AG09319 (cell line): ENCODE measurements at regions not wholly inside any gene's neighbourhood (a gene's known extent, or its start where the extent isn't known, plus 50 kb on each side); places are given as distances from the start of the nearest gene placed in this dataset.
"Not testable (repeated sequence)": the region's sequence is repeated elsewhere in the genome, so short reads cannot be mapped to it uniquely, and the experiment has no call there.

ENCODE experiments used
- DNase-seq: peaks from one replicate; pipeline ENCODE4 v3.0.0-alpha.2; 2010; ENCODE audit warnings: low read depth; ENCODE audit errors: extremely low read depth
- CTCF ChIP-seq: IDR thresholded peaks from 2 replicates; pipeline ENCODE4 v1.5.1; 2011; ENCODE audit warnings: low read depth, mild to moderate bottlenecking, inconsistent platforms, low read length, moderate library complexity

- DNase-seq = no peak
- no peak for TF ChIP-seq CTCF
These were observed 895.6 kb upstream of the ANO3 start for GRCh38 chr11:25436326-25436725.

- no peak for DNase-seq
- TF ChIP-seq CTCF = no peak
These were observed 890.5 kb upstream of the ANO3 start for GRCh38 chr11:25441421-25441820.

- no peak for TF ChIP-seq CTCF
- no peak for DNase-seq
These were observed 882.8 kb upstream of the ANO3 start for GRCh38 chr11:25449091-25449490.

- no peak for DNase-seq
- no peak for TF ChIP-seq CTCF
These were observed 878.5 kb upstream of the ANO3 start for GRCh38 chr11:25453471-25453870.

GRCh38 chr11:25456211-25456610 is 875.7 kb upstream of the ANO3 start:
- TF ChIP-seq CTCF = no peak
- DNase-seq = no peak

GRCh38 chr11:25483915-25484635 is 847.9 kb upstream of the ANO3 start:
- DNase-seq = no peak
- TF ChIP-seq CTCF = no peak

- DNase-seq = no peak
- no peak for TF ChIP-seq CTCF
These were observed 846.6 kb upstream of the ANO3 start for GRCh38 chr11:25485315-25485714.

- DNase-seq = not testable (repeated sequence)
These were observed 845.6 kb upstream of the ANO3 start for GRCh38 chr11:25486338-25486737.

GRCh38 chr11:25488176-25488575 is 843.8 kb upstream of the ANO3 start:
- DNase-seq = not testable (repeated sequence)

- not testable (repeated sequence) for DNase-seq
These were observed 830.5 kb upstream of the ANO3 start for GRCh38 chr11:25501426-25501825.
